HG03457 (cell line): ENCODE measurements at regions not wholly inside any gene's neighbourhood (a gene's known extent, or its start where the extent isn't known, plus 50 kb on each side); places are given as distances from the start of the nearest gene placed in this dataset.
"Not testable (repeated sequence)": the region's sequence is repeated elsewhere in the genome, so short reads cannot be mapped to it uniquely, and the experiment has no call there.

ENCODE experiments used
- ATAC-seq: cut with Tn5 transposase; IDR thresholded peaks from one replicate; pipeline ENCODE4 v1.9.1; 2021; ENCODE audit warnings: moderate number of reproducible peaks; ENCODE audit not compliant: unreplicated experiment

DNA sequence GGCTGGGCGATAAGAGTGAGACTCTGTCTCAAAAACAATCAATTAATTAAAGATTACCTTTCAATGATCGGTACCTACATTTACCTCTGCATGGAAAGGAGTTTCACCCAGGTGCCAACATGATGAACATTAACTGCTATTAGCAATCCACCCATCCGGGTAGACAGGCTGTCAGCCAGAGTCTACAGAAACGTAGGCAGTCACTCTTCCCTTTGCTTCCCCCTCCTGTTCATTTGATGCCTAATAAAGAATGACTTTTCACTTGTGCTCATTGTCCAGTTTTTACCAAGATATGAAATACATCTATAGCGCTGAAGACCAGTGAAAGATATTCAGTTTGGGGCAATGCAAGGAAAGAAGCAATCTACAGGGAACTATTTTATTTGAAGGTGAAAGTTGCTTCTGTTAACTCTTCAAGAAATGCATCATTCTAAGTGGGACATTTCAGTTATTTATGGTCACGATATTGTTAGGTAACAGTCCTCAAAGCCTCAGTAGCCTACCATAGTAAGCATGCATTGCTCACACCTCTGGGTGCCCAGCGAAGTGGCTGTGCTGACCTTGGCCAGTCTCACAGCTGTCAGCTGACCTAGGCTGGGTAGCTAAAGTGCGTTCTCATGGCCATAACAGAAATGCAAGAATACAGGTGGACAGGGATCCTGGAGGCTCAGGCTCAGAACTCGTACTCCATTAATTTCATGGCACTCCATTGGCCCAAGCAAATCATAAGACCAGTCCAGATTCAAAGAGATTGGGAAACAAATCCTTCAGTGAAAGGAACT is 87.2 kb upstream of the DMRT1 start:
- no peak for ATAC-seq

- ATAC-seq: no peak
Observed at GRCh38 chr9:755454-756381, 85.8 kb upstream of the DMRT1 start.

GRCh38 chr9:757246-757881 is 84.1 kb upstream of the DMRT1 start:
- ATAC-seq: no peak

DNA sequence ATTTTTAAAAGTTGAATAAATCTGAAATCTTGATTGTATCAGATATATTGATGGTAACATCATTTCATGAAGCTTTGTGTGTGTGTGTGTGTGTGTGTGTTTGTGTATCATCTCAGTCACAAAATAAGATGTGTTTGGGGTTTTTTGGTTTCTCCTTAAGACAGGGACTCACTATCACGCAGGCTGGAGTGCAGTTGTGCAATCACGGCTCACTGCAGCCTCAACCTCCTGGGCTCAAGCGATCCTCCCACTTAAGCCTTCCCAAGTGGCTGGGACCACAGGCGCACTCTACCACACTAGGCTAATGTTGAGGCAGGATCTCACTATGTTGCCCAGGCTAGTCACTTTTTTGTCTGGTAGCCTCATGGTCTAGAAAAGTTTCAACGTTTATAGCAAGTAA is 83.4 kb upstream of the DMRT1 start:
- ATAC-seq: no peak

DNA sequence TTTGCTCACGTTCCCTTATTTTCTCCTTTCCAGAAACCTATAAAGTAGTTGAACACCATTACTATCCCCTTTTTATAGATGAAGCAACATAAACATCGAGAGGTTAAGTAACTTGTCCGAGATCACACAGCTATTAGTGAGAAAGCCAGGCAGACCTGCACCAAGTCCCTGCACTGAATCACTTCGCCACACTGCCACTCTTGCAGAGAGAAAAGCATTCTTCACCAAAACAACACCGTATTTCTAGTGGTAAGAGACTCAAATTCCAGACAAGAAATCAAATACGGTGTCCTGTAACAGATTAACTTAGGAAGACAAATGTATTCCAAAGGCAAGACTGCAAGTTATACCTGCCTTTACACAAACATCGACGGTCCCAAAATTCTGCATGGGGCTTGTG is 82.0 kb upstream of the DMRT1 start:
- no peak for ATAC-seq

- ATAC-seq: no peak
Observed at GRCh38 chr9:759983-760736, 81.3 kb upstream of the DMRT1 start.

DNA sequence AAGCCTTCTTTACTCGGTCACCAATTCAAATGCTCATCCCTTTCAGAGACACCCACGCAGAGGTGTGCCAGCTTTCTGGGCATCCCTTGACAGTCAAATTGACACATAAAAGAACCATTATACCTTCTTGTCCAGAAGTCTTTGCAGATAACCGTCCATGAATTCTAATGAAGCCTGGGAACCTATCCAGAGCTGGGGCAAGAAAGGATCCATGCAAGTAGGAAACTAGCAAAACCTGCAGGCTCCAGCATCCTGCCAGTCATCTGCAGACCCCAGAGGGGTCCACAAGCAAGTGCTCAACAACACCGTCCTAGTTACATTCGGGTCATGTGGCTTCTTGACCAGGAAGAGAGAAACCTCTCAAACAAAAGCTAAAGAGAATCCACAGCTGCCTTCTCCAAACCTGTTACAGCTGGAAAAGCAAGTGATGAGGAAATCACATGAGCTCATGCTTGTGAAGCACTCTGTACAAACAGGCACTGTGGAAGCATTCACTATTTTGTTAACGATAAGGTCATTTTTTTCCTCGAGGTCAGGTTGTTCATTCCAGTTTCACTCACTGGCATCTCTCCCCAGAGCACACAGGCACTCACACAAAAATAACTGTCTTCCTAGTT is 80.2 kb upstream of the DMRT1 start:
- ATAC-seq: no peak

DNA sequence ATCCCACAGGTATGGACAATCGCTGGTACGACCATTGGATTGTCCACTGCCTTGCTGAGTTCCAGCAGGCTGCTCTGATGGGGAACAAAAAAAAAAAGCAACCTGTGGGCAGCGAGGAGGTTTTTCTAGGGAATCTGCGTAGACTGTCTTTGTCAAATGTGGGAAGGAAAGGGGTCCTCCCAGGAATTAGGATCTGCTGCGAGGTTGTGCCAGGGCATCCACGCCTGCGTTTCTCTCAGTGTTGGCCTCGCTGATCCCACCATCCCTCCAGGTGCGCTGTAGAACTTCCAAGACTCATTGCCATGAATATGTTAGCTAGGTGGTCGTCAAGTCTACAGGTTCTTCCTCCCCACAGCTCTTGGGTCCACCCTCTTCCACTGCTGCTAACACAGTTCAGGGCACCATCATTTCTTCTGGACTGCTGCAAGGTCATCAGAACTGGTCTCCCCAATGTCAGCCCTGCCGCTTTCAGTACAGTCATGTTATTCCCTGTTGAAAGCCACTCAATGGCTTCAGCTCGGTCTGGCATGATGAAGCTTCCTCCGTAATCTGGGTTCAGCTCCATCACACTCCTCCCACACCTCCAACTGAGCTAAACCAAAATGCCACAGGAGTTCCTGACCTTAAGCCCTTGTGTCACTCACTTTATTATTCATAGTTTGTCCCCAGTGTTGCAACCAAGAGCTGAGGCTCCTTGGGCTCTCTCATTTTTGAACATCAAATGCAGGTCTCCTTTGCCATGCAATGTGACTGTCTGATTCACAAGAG is 79.5 kb upstream of the DMRT1 start:
- ATAC-seq: no peak

GRCh38 chr9:763692-764091 is 77.8 kb upstream of the DMRT1 start:
- no peak for ATAC-seq

- ATAC-seq: no peak
Observed at GRCh38 chr9:764105-764524, 77.4 kb upstream of the DMRT1 start.

DNA sequence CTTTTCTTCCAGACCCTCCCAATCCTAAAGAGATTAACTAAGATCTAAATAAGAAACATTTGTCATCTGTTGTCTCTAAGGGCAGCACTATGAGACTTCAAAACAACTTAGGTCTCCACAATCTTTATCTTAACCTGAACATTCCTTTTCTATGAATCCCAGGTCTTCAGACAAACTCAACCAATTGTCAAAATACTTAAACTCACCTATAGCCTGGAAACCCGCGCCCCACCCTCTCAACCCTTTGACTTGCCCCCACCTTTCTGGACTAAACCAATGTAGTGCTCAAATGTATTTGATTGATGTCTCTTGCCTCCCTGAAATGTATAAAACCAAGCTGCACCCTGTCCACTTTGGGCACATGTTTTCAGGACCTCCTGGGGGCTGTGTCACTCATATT is 76.5 kb upstream of the DMRT1 start:
- no peak for ATAC-seq

- not testable (repeated sequence) for ATAC-seq
Observed at GRCh38 chr9:767061-767561, 74.4 kb upstream of the DMRT1 start.

DNA sequence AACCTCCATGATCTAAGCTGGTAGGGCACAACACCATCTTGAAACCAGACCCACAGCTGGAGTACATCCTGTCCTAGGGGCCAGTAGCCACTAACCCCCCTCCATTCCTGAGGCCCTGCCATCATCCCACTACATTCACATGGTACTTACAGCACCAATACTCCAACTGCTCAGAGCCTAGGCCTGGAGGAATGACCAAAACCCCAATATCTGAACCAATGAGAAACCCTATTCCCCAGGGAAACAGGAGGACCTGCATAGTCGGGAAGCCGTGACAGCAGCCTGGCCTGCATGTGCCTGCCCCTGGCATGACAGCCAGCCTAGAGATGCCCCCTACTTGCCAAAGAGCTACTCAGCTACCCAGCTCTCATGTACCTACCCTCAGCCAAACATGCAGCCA is 65.4 kb upstream of the DMRT1 start:
- ATAC-seq: no peak

DNA sequence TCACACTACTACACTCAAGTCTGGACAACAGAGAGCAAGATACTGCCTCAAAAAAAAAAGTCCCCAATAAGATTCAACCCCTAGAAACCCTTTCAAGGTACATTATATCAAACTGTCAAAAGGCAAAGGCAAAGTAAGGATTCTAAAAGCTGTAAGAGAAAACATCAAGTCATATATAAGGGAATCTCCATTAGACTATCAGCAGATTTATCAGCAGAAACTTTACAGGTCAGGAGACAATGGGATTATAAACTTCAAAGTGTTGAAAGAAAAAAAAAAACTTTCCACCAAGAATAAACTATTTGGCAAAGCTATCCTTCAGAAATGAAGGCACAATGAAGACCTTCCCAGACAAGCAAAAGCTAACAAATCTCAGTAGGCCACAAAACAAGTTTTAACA is 63.5 kb upstream of the DMRT1 start:
- ATAC-seq: no peak

- ATAC-seq: no peak
Observed at GRCh38 chr9:784202-784601, 57.3 kb upstream of the DMRT1 start.

DNA sequence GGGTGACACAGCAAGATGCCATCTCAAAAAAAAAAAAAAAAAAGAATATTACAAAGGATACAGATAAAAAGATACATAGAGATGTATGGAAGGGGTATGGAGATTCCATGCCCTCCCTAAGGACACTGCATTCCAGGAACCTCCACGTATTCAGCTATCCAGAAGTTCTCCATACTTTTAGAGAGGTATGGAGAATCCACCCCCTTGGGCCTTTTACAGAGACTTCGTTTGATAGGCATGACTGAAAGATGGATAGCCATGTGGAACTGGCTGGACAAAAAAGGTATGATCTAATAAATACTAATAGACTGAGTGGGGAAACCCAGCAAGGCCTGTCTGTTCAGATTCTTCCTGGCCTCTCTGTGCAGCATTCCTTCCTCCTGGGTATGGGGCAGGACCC is 56.6 kb upstream of the DMRT1 start:
- ATAC-seq: no peak

GRCh38 chr9:785997-786396 is 55.5 kb upstream of the DMRT1 start:
- ATAC-seq: no peak

GRCh38 chr9:786405-786804 is 55.1 kb upstream of the DMRT1 start:
- no peak for ATAC-seq

GRCh38 chr9:788777-789176 is 52.7 kb upstream of the DMRT1 start:
- ATAC-seq: no peak
